ENCODE measurements at regions not wholly inside any gene's neighbourhood (a gene's known extent, or its start where the extent isn't known, plus 50 kb on each side); places are given as distances from the start of the nearest gene placed in this dataset.

- no peaks in the 10 kb centered on the region for H3K36me3 Mint-ChIP-seq (ENCODE audit: insufficient read depth)
- H3K4me1 Mint-ChIP-seq (ENCODE audit: low read depth): no peaks in the 10 kb centered on the region
- peaks cover 9% of the 10 kb centered on the region for H3K9me3 Mint-ChIP-seq (ENCODE audit: low read depth)
- H3K27me3 Mint-ChIP-seq: peaks cover 15% of the 10 kb centered on the region
- no peak for DNase-seq (ENCODE audit: low spot score, unreplicated experiment)
- no peak for TF ChIP-seq CTCF (IDR thresholded peaks at IDR 0.05; ENCODE audit: unreplicated experiment)
- H3K27ac Mint-ChIP-seq: no peak overlapping the region
- H3K4me3 Mint-ChIP-seq (ENCODE audit: low read depth): no peak overlapping the region
These were observed 69.3 kb upstream of the C14orf180 start for GRCh38 chr14:104510216-104510615.

GRCh38 chr14:104510794-104511611, 68.6 kb upstream of the C14orf180 start:
- Mint-ChIP-seq H3K27ac (no peak overlapping the region), H3K4me3 (ENCODE audit: low read depth) (no peak overlapping the region), H3K4me1 (ENCODE audit: low read depth) (no peaks in the 10 kb centered on the region), H3K36me3 (ENCODE audit: insufficient read depth) (no peaks in the 10 kb centered on the region), H3K9me3 (ENCODE audit: low read depth) (peaks cover 9% of the 10 kb centered on the region), H3K27me3 (peaks cover 12% of the 10 kb centered on the region)
- no peak for TF ChIP-seq CTCF (IDR thresholded peaks at IDR 0.05; ENCODE audit: unreplicated experiment)
- no peak for DNase-seq (ENCODE audit: low spot score, unreplicated experiment)

GRCh38 chr14:104512061-104512460, 67.5 kb upstream of the C14orf180 start:
- DNase-seq (ENCODE audit: low spot score, unreplicated experiment): no peak
- Mint-ChIP-seq H3K4me1 (ENCODE audit: low read depth) (no peaks in the 10 kb centered on the region), H3K36me3 (ENCODE audit: insufficient read depth) (no peaks in the 10 kb centered on the region), H3K27me3 (peaks cover 12% of the 10 kb centered on the region), H3K4me3 (ENCODE audit: low read depth) (no peak overlapping the region), H3K9me3 (ENCODE audit: low read depth) (peaks cover 9% of the 10 kb centered on the region), H3K27ac (no peak overlapping the region)
- no peak for TF ChIP-seq CTCF (IDR thresholded peaks at IDR 0.05; ENCODE audit: unreplicated experiment)

- H3K27me3 Mint-ChIP-seq: peaks cover 10% of the 10 kb centered on the region
- H3K9me3 Mint-ChIP-seq (ENCODE audit: low read depth): peaks cover 9% of the 10 kb centered on the region
- no peak overlapping the region for H3K4me3 Mint-ChIP-seq (ENCODE audit: low read depth)
- no peak for TF ChIP-seq CTCF (IDR thresholded peaks at IDR 0.05; ENCODE audit: unreplicated experiment)
- H3K27ac Mint-ChIP-seq: no peak overlapping the region
- DNase-seq (ENCODE audit: low spot score, unreplicated experiment): no peak
- H3K36me3 Mint-ChIP-seq (ENCODE audit: insufficient read depth): no peaks in the 10 kb centered on the region
- no peaks in the 10 kb centered on the region for H3K4me1 Mint-ChIP-seq (ENCODE audit: low read depth)
These were observed 66.6 kb upstream of the C14orf180 start for GRCh38 chr14:104512771-104513640.

GRCh38 chr14:104513641-104514046, 65.9 kb upstream of the C14orf180 start:
- Mint-ChIP-seq H3K9me3 (ENCODE audit: low read depth) (peaks cover 3% of the 10 kb centered on the region), H3K36me3 (ENCODE audit: insufficient read depth) (no peaks in the 10 kb centered on the region), H3K27me3 (peaks cover 8% of the 10 kb centered on the region), H3K4me3 (ENCODE audit: low read depth) (no peak overlapping the region), H3K27ac (no peak overlapping the region), H3K4me1 (ENCODE audit: low read depth) (no peaks in the 10 kb centered on the region)
- DNase-seq (ENCODE audit: low spot score, unreplicated experiment): no peak
- no peak for TF ChIP-seq CTCF (IDR thresholded peaks at IDR 0.05; ENCODE audit: unreplicated experiment)
